Thyroid gland (tissue), 4 donors: ENCODE measurements at regions not wholly inside any gene's neighbourhood (a gene's known extent, or its start where the extent isn't known, plus 50 kb on each side); places are given as distances from the start of the nearest gene placed in this dataset.

Source experiments
- DNase-seq, 2 donors: peaks; one replicate each; pipeline ENCODE4 v3.0.0-alpha.2; 2019
- H3K27ac ChIP-seq, 3 donors: fragments of 200-600 bp; sonication (generic); 1 replicate in 2 of 3; 2 replicates in 1 of 3; pipeline ENCODE4 v1.5.1; 2016 to 2019; ENCODE audit warnings: mild to moderate bottlenecking in 1 of 3, moderate library complexity in 1 of 3
- H3K27me3 ChIP-seq: fragments of 200-600 bp; sonication (generic); one replicate; pipeline ENCODE4 v1.5.1; 2019
- H3K36me3 ChIP-seq, 2 donors: fragments of 200-600 bp; sonication (generic); one replicate each; pipeline ENCODE4 v1.5.1; 2016 to 2019
- H3K4me1 ChIP-seq, 2 donors: fragments of 200-600 bp; sonication (generic); one replicate each; pipeline ENCODE4 v1.5.1; 2017 to 2019
- H3K4me3 ChIP-seq, 3 donors: fragments of 200-600 bp; sonication (generic); replicated peaks in 1 of 3; 1 replicate in 2 of 3; 2 replicates in 1 of 3; pipeline ENCODE4 v1.5.1; 2016; ENCODE audit warnings: mild to moderate bottlenecking in 1 of 3
- H3K9me3 ChIP-seq: fragments of 200-600 bp; sonication (generic); one replicate; pipeline ENCODE4 v1.5.1; 2017
- POLR2A ChIP-seq, 2 donors: fragments of 450-650 bp; IDR thresholded peaks; one replicate each; pipeline ENCODE4 v1.6.1; 2017; ENCODE audit warnings: antibody characterized with exemption in 2 of 2, mild to moderate bottlenecking in 2 of 2, moderate library complexity in 1 of 2
- WGBS, 2 donors: methylation state at CpG; one replicate each; pipeline ENCODE4 v1.1.5; 2017; 5-methylcytosine and 5-hydroxymethylcytosine counted together
- intact Hi-C: fragments of 100-400 bp; cut with DNase I; formaldehyde crosslinking; loops from one replicate; pipeline ENCODE4 v1.15.1; 2023
- TF ChIP-seq, protein P1 (sequence below), 6 experiments: fragments of 200-600 bp in 3 of 6; fragments of 450-650 bp in 3 of 6; sonication (generic) in 3 of 6; IDR thresholded peaks; one replicate each; pipeline ENCODE4 v1.5.1; 2016 to 2019; ENCODE audit warnings: antibody characterized with exemption in 6 of 6, mild to moderate bottlenecking in 2 of 6, inconsistent platforms in 1 of 6, moderate library complexity in 1 of 6

DNA sequence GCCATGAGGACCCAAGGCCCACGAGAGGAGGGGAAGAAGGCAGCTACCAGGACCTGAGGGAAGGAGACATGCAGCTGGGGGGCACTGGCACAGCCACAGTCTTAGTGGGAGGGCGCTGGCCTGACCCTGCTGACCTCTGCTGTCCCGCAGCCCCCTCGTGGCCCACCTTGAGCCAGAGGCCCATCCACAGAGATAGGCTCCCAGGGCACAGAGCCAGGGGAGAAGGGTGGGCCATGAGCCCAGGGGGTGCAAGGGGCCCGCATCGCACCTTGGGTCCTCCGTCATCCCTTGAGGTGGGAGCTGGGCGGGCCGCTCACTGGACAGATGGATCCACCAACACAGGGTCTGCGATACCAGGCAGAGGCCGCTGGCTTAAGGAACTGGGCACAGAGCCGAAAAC is 387.7 kb upstream of the PFKP start:
- peaks cover 0 to 6% of the 10 kb centered on the region in 2 donors for H3K4me1 ChIP-seq
- WGBS, 2 donors = 89 to 90% methylated on average over 2 to 12 of the region's 12 CpGs
- H3K27ac ChIP-seq = no peak overlapping the region
- intact Hi-C loops = no loop called here
- TF ChIP-seq POLR2A (IDR thresholded peaks at IDR 0.05) = no peak
- TF ChIP-seq, protein P1, sequence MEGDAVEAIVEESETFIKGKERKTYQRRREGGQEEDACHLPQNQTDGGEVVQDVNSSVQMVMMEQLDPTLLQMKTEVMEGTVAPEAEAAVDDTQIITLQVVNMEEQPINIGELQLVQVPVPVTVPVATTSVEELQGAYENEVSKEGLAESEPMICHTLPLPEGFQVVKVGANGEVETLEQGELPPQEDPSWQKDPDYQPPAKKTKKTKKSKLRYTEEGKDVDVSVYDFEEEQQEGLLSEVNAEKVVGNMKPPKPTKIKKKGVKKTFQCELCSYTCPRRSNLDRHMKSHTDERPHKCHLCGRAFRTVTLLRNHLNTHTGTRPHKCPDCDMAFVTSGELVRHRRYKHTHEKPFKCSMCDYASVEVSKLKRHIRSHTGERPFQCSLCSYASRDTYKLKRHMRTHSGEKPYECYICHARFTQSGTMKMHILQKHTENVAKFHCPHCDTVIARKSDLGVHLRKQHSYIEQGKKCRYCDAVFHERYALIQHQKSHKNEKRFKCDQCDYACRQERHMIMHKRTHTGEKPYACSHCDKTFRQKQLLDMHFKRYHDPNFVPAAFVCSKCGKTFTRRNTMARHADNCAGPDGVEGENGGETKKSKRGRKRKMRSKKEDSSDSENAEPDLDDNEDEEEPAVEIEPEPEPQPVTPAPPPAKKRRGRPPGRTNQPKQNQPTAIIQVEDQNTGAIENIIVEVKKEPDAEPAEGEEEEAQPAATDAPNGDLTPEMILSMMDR (IDR thresholded peaks at IDR 0.05) = no peak
- H3K27me3 ChIP-seq = no peaks in the 10 kb centered on the region
- DNase-seq = no peak
- no peaks in the 10 kb centered on the region for H3K9me3 ChIP-seq
- no peak overlapping the region for H3K4me3 ChIP-seq
- no peaks in the 10 kb centered on the region for H3K36me3 ChIP-seq

GRCh38 chr10:2676455-2676854 is 390.9 kb upstream of the PFKP start:
- H3K9me3 ChIP-seq = no peaks in the 10 kb centered on the region
- TF ChIP-seq, protein P1 (IDR thresholded peaks at IDR 0.05) = no peak
- no peaks in the 10 kb centered on the region for H3K27me3 ChIP-seq
- intact Hi-C loops = no loop called here
- peaks cover 0 to 6% of the 10 kb centered on the region in 2 donors for H3K4me1 ChIP-seq
- no peaks in the 10 kb centered on the region for H3K36me3 ChIP-seq
- H3K27ac ChIP-seq = no peak overlapping the region
- no peak overlapping the region for H3K4me3 ChIP-seq
- DNase-seq = no peak
- 92 to 97% methylated on average over 1 of the region's 1 CpG for WGBS, 2 donors

GRCh38 chr10:2674451-2674850 is 392.9 kb upstream of the PFKP start:
- TF ChIP-seq, protein P1 (IDR thresholded peaks at IDR 0.05) = no peak
- TF ChIP-seq POLR2A (IDR thresholded peaks at IDR 0.05) = no peak
- H3K9me3 ChIP-seq = no peaks in the 10 kb centered on the region
- no peaks in the 10 kb centered on the region for H3K27me3 ChIP-seq
- H3K4me1 ChIP-seq = no peaks in the 10 kb centered on the region
- intact Hi-C loops = no loop called here
- H3K4me3 ChIP-seq = no peak overlapping the region
- no peak overlapping the region for H3K27ac ChIP-seq
- H3K36me3 ChIP-seq = no peaks in the 10 kb centered on the region
- no peak for DNase-seq

GRCh38 chr10:2670864-2671263 is 396.5 kb upstream of the PFKP start:
- no peaks in the 10 kb centered on the region for H3K27me3 ChIP-seq
- intact Hi-C loops = no loop called here
- TF ChIP-seq, protein P1 (IDR thresholded peaks at IDR 0.05) = no peak
- TF ChIP-seq POLR2A (IDR thresholded peaks at IDR 0.05) = no peak

GRCh38 chr10:2665772-2666171 is 401.6 kb upstream of the PFKP start:
- Histone ChIP-seq H3K4me1 (no peaks in the 10 kb centered on the region), H3K9me3 (no peaks in the 10 kb centered on the region), H3K27me3 (no peaks in the 10 kb centered on the region), H3K27ac (no peak overlapping the region), H3K4me3 (no peak overlapping the region), H3K36me3 (no peaks in the 10 kb centered on the region)
- TF ChIP-seq, protein P1 (IDR thresholded peaks at IDR 0.05) = no peak
- no peak for TF ChIP-seq POLR2A (IDR thresholded peaks at IDR 0.05)
- intact Hi-C loops = no loop called here
- DNase-seq = no peak

More at GRCh38 chr10:2670864-2671263, 396.5 kb upstream of the PFKP start:
- Histone ChIP-seq H3K27ac (no peak overlapping the region), H3K9me3 (no peaks in the 10 kb centered on the region), H3K4me1 (no peaks in the 10 kb centered on the region), H3K4me3 (no peak overlapping the region), H3K36me3 (no peaks in the 10 kb centered on the region)
- DNase-seq = no peak
- 89 to 92% methylated on average over 7 of the region's 7 CpGs for WGBS, 2 donors
